ENCODE measurements at regions not wholly inside any gene's neighbourhood (a gene's known extent, or its start where the extent isn't known, plus 50 kb on each side); places are given as distances from the start of the nearest gene placed in this dataset.

GRCh38 chr7:156450473-156450872 lies 190.1 kb upstream of the RNF32 start:
- ChIA-PET CTCF (no interaction called here), POLR2A (no interaction called here)
- DNase-seq = no peak
- ATAC-seq = no peak
- H3K4me3 Mint-ChIP-seq = no peak overlapping the region
- no peaks in the 10 kb centered on the region for H3K9me3 Mint-ChIP-seq (ENCODE audit: insufficient read depth)
- H3K4me1 Mint-ChIP-seq (ENCODE audit: low read depth) = no peaks in the 10 kb centered on the region
- H3K36me3 Mint-ChIP-seq (ENCODE audit: low read depth) = no peaks in the 10 kb centered on the region
- H3K27me3 Mint-ChIP-seq (ENCODE audit: low read depth) = peaks cover 4% of the 10 kb centered on the region
- no peak overlapping the region for H3K27ac Mint-ChIP-seq

GRCh38 chr7:156448918-156449317 lies 191.7 kb upstream of the RNF32 start:
- Mint-ChIP-seq H3K4me3 (no peak overlapping the region), H3K36me3 (ENCODE audit: low read depth) (no peaks in the 10 kb centered on the region), H3K27me3 (ENCODE audit: low read depth) (peaks cover 4% of the 10 kb centered on the region), H3K4me1 (ENCODE audit: low read depth) (no peaks in the 10 kb centered on the region), H3K27ac (no peak overlapping the region), H3K9me3 (ENCODE audit: insufficient read depth) (no peaks in the 10 kb centered on the region)
- ChIA-PET POLR2A (no interaction called here), CTCF (no interaction called here)
- ATAC-seq (no peak), DNase-seq (no peak)

- H3K4me3 Mint-ChIP-seq = no peak overlapping the region
- H3K27me3 Mint-ChIP-seq (ENCODE audit: low read depth) = peaks cover under 1% of the 10 kb centered on the region
- ChIA-PET POLR2A (no interaction called here), CTCF (no interaction called here)
- no peaks in the 10 kb centered on the region for H3K36me3 Mint-ChIP-seq (ENCODE audit: low read depth)
- H3K9me3 Mint-ChIP-seq (ENCODE audit: insufficient read depth) = no peaks in the 10 kb centered on the region
- no peak overlapping the region for H3K27ac Mint-ChIP-seq
- H3K4me1 Mint-ChIP-seq (ENCODE audit: low read depth) = no peaks in the 10 kb centered on the region
- DNase-seq = no peak
- no peak for ATAC-seq
Observed at GRCh38 chr7:156446990-156447389, 193.6 kb upstream of the RNF32 start.

GRCh38 chr7:156445997-156446761 lies 194.4 kb upstream of the RNF32 start:
- Mint-ChIP-seq H3K9me3 (ENCODE audit: insufficient read depth) (no peaks in the 10 kb centered on the region), H3K4me1 (ENCODE audit: low read depth) (no peaks in the 10 kb centered on the region), H3K36me3 (ENCODE audit: low read depth) (no peaks in the 10 kb centered on the region), H3K27me3 (ENCODE audit: low read depth) (no peaks in the 10 kb centered on the region), H3K27ac (no peak overlapping the region), H3K4me3 (no peak overlapping the region)
- ATAC-seq (no peak), DNase-seq (no peak)
- ChIA-PET CTCF (no interaction called here), POLR2A (no interaction called here)

GRCh38 chr7:156442516-156442915 lies 198.1 kb upstream of the RNF32 start:
- Mint-ChIP-seq H3K36me3 (ENCODE audit: low read depth) (no peaks in the 10 kb centered on the region), H3K9me3 (ENCODE audit: insufficient read depth) (no peaks in the 10 kb centered on the region), H3K4me1 (ENCODE audit: low read depth) (no peaks in the 10 kb centered on the region), H3K27me3 (ENCODE audit: low read depth) (no peaks in the 10 kb centered on the region), H3K4me3 (no peak overlapping the region), H3K27ac (no peak overlapping the region)
- DNase-seq = no peak
- CTCF ChIA-PET = no interaction called here
- POLR2A ChIA-PET = no interaction called here
- no peak for ATAC-seq

GRCh38 chr7:156440456-156440855 lies 200.1 kb upstream of the RNF32 start:
- ATAC-seq (no peak), DNase-seq (no peak)
- Mint-ChIP-seq H3K4me1 (ENCODE audit: low read depth) (no peaks in the 10 kb centered on the region), H3K27me3 (ENCODE audit: low read depth) (no peaks in the 10 kb centered on the region), H3K4me3 (no peak overlapping the region), H3K36me3 (ENCODE audit: low read depth) (no peaks in the 10 kb centered on the region), H3K27ac (no peak overlapping the region), H3K9me3 (ENCODE audit: insufficient read depth) (no peaks in the 10 kb centered on the region)
- ChIA-PET POLR2A (interaction anchor here (0.6 kb wide), 1 partner anchor 589 kb away, joined by 4 read pairs; no protein-coding TSS in a partner anchor), CTCF (no interaction called here)

- Mint-ChIP-seq H3K4me1 (ENCODE audit: low read depth) (no peaks in the 10 kb centered on the region), H3K36me3 (ENCODE audit: low read depth) (no peaks in the 10 kb centered on the region), H3K4me3 (no peak overlapping the region), H3K27me3 (ENCODE audit: low read depth) (no peaks in the 10 kb centered on the region), H3K9me3 (ENCODE audit: insufficient read depth) (no peaks in the 10 kb centered on the region), H3K27ac (no peak overlapping the region)
- ChIA-PET POLR2A (interaction anchor here (0.6 kb wide), 1 partner anchor 625 kb away, joined by 5 read pairs; no protein-coding TSS in a partner anchor), CTCF (no interaction called here)
- no peak for ATAC-seq
- no peak for DNase-seq
Observed at GRCh38 chr7:156438011-156438410, 202.6 kb upstream of the RNF32 start.

GRCh38 chr7:156437021-156437614 lies 203.5 kb upstream of the RNF32 start:
- H3K27me3 Mint-ChIP-seq (ENCODE audit: low read depth) = no peaks in the 10 kb centered on the region
- ChIA-PET POLR2A (interaction anchor here (0.6 kb wide), 1 partner anchor 624 kb away, joined by 5 read pairs; no protein-coding TSS in a partner anchor), CTCF (no interaction called here)
- no peaks in the 10 kb centered on the region for H3K9me3 Mint-ChIP-seq (ENCODE audit: insufficient read depth)
- no peaks in the 10 kb centered on the region for H3K36me3 Mint-ChIP-seq (ENCODE audit: low read depth)
- H3K27ac Mint-ChIP-seq = no peak overlapping the region
- H3K4me1 Mint-ChIP-seq (ENCODE audit: low read depth) = no peaks in the 10 kb centered on the region
- H3K4me3 Mint-ChIP-seq = no peak overlapping the region
- ATAC-seq (no peak), DNase-seq (no peak)

- H3K4me1 Mint-ChIP-seq (ENCODE audit: low read depth) = no peaks in the 10 kb centered on the region
- no peak for ATAC-seq
- no peaks in the 10 kb centered on the region for H3K36me3 Mint-ChIP-seq (ENCODE audit: low read depth)
- POLR2A ChIA-PET = no interaction called here
- H3K9me3 Mint-ChIP-seq (ENCODE audit: insufficient read depth) = no peaks in the 10 kb centered on the region
- no peak overlapping the region for H3K27ac Mint-ChIP-seq
- DNase-seq = no peak
- H3K27me3 Mint-ChIP-seq (ENCODE audit: low read depth) = no peaks in the 10 kb centered on the region
- CTCF ChIA-PET = no interaction called here
- no peak overlapping the region for H3K4me3 Mint-ChIP-seq
Observed at GRCh38 chr7:156435486-156436231, 204.9 kb upstream of the RNF32 start.

- no peaks in the 10 kb centered on the region for H3K27me3 Mint-ChIP-seq (ENCODE audit: low read depth)
- DNase-seq (no peak), ATAC-seq (no peak)
- no peaks in the 10 kb centered on the region for H3K9me3 Mint-ChIP-seq (ENCODE audit: insufficient read depth)
- ChIA-PET CTCF (no interaction called here), POLR2A (no interaction called here)
- no peak overlapping the region for H3K27ac Mint-ChIP-seq
- H3K4me1 Mint-ChIP-seq (ENCODE audit: low read depth) = no peaks in the 10 kb centered on the region
- no peaks in the 10 kb centered on the region for H3K36me3 Mint-ChIP-seq (ENCODE audit: low read depth)
- no peak overlapping the region for H3K4me3 Mint-ChIP-seq
Observed at GRCh38 chr7:156434706-156435105, 205.9 kb upstream of the RNF32 start.

- Mint-ChIP-seq H3K27ac (no peak overlapping the region), H3K4me3 (no peak overlapping the region), H3K4me1 (ENCODE audit: low read depth) (no peaks in the 10 kb centered on the region), H3K9me3 (ENCODE audit: insufficient read depth) (no peaks in the 10 kb centered on the region), H3K36me3 (ENCODE audit: low read depth) (no peaks in the 10 kb centered on the region), H3K27me3 (ENCODE audit: low read depth) (no peaks in the 10 kb centered on the region)
- CTCF ChIA-PET = no interaction called here
- no peak for ATAC-seq
- POLR2A ChIA-PET = no interaction called here
- DNase-seq = no peak
Observed at GRCh38 chr7:156432018-156432417, 208.6 kb upstream of the RNF32 start.

- no peak overlapping the region for H3K27ac Mint-ChIP-seq
- ATAC-seq (no peak), DNase-seq (no peak)
- ChIA-PET POLR2A (no interaction called here), CTCF (no interaction called here)
- H3K27me3 Mint-ChIP-seq (ENCODE audit: low read depth) = no peaks in the 10 kb centered on the region
- no peaks in the 10 kb centered on the region for H3K4me1 Mint-ChIP-seq (ENCODE audit: low read depth)
- no peak overlapping the region for H3K4me3 Mint-ChIP-seq
- H3K9me3 Mint-ChIP-seq (ENCODE audit: insufficient read depth) = no peaks in the 10 kb centered on the region
- H3K36me3 Mint-ChIP-seq (ENCODE audit: low read depth) = no peaks in the 10 kb centered on the region
Observed at GRCh38 chr7:156430109-156430508, 210.5 kb upstream of the RNF32 start.

All from activated CD8-positive, alpha-beta T cell treated with anti-CD3 and anti-CD28 coated beads, Interleukin-2, amount 10 ng/mL, durations not matched to agents 7 days and 5 days (primary cell).